Type B pancreatic cell (in vitro differentiated cells): ENCODE measurements at regions not wholly inside any gene's neighbourhood (a gene's known extent, or its start where the extent isn't known, plus 50 kb on each side); places are given as distances from the start of the nearest gene placed in this dataset.

Experiments used
- DNase-seq: peaks from one replicate; pipeline ENCODE4 v3.0.0; 2021; ENCODE audit warnings: mixed read lengths; ENCODE audit not compliant: unreplicated experiment; ENCODE audit errors: extremely low spot score
- H3K27ac Mint-ChIP-seq: 2 replicates; pipeline ENCODE4 v1.8.0; 2021; ENCODE audit warnings: mild to moderate bottlenecking, mixed read lengths
- H3K27me3 Mint-ChIP-seq: 2 replicates; pipeline ENCODE4 v1.8.0; 2021; ENCODE audit warnings: mixed read lengths
- H3K36me3 Mint-ChIP-seq: 2 replicates; pipeline ENCODE4 v1.8.0; 2021; ENCODE audit warnings: mixed read lengths
- H3K4me1 Mint-ChIP-seq: one replicate; pipeline ENCODE4 v1.8.0; 2021; ENCODE audit warnings: mixed read lengths; ENCODE audit not compliant: unreplicated experiment
- H3K4me3 Mint-ChIP-seq: 2 replicates; pipeline ENCODE4 v1.8.0; 2021; ENCODE audit warnings: mild to moderate bottlenecking, mixed read lengths
- H3K9me3 Mint-ChIP-seq: 2 replicates; pipeline ENCODE4 v1.8.0; 2021; ENCODE audit warnings: mixed read lengths
- TF ChIP-seq, protein P1 (sequence below): fragments of 200-600 bp; sonication (generic); conservative IDR thresholded peaks from 2 replicates; pipeline ENCODE4 v1.5.0; 2021; ENCODE audit warnings: antibody characterized with exemption, mild to moderate bottlenecking

GRCh38 chr16:81158964-81159363 is 62.8 kb upstream of the GCSH start:
- TF ChIP-seq, protein P1, sequence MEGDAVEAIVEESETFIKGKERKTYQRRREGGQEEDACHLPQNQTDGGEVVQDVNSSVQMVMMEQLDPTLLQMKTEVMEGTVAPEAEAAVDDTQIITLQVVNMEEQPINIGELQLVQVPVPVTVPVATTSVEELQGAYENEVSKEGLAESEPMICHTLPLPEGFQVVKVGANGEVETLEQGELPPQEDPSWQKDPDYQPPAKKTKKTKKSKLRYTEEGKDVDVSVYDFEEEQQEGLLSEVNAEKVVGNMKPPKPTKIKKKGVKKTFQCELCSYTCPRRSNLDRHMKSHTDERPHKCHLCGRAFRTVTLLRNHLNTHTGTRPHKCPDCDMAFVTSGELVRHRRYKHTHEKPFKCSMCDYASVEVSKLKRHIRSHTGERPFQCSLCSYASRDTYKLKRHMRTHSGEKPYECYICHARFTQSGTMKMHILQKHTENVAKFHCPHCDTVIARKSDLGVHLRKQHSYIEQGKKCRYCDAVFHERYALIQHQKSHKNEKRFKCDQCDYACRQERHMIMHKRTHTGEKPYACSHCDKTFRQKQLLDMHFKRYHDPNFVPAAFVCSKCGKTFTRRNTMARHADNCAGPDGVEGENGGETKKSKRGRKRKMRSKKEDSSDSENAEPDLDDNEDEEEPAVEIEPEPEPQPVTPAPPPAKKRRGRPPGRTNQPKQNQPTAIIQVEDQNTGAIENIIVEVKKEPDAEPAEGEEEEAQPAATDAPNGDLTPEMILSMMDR = no peak
- no peak for DNase-seq
- Mint-ChIP-seq H3K4me3 (no peak overlapping the region), H3K36me3 (no peaks in the 10 kb centered on the region), H3K27ac (no peak overlapping the region), H3K27me3 (no peaks in the 10 kb centered on the region), H3K9me3 (no peaks in the 10 kb centered on the region), H3K4me1 (no peaks in the 10 kb centered on the region)

DNA sequence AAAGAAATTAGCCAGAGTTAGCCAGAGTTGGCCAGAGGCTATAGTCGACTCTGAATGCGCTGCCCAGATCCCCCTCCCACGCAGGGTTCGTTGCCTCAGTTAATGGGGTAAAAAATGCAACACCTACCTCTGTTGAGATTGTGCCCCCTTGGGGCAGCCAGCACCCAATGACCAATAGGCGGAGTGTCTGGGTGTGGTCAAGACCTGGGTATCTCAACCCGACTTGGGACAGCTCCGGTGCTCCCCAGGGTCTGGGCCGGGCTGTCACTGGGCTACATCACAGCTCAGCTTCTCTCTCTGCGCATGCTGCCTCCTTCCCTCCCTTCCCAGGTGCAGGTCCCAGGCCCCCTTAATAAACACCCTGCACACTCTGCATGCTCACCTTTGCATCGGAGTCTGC is 59.6 kb upstream of the GCSH start:
- TF ChIP-seq, protein P1 = no peak
- Mint-ChIP-seq H3K27ac (no peak overlapping the region), H3K36me3 (no peaks in the 10 kb centered on the region), H3K4me3 (no peak overlapping the region), H3K9me3 (no peaks in the 10 kb centered on the region), H3K27me3 (no peaks in the 10 kb centered on the region), H3K4me1 (no peaks in the 10 kb centered on the region)
- DNase-seq = no peak

DNA sequence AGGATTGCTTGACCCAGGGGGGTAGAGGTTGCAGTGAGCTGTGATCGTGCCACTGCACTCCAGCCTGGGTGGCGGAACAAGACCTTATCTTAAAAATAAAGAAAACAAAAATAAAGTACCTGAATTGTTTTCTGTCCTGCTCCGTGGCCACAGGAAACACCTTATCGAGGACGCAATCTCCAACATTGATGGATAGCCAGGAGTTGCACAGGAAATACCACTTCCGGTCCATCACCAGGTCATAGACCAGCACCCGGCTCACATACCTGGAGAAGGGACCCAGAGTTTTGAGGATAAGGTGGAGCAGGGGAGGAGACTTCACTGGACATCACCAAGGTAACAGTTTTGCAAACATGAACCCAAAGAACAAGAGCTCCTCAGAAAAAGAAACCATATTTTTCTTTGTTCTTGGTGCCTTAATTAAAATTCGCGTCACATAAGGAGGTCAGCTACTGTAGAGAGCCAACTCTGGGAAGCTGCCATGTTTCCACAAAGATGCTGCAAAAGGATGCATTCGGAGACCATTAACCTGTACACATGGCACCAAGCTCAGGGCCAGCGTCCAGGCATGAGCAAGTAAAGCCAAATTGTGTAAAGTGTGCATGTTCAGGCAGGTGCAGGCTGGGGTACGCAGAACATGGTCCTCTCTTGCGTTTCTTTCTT is 55.6 kb upstream of the GCSH start:
- DNase-seq = no peak
- H3K27me3 Mint-ChIP-seq = no peaks in the 10 kb centered on the region
- H3K36me3 Mint-ChIP-seq = no peaks in the 10 kb centered on the region
- TF ChIP-seq, protein P1 = no peak
- H3K27ac Mint-ChIP-seq = no peak overlapping the region
- H3K9me3 Mint-ChIP-seq = no peaks in the 10 kb centered on the region
- H3K4me3 Mint-ChIP-seq = no peak overlapping the region
- H3K4me1 Mint-ChIP-seq = no peaks in the 10 kb centered on the region

- Mint-ChIP-seq H3K4me3 (no peak overlapping the region), H3K27ac (no peak overlapping the region)
- TF ChIP-seq, protein P1 = no peak
These were observed 53.4 kb upstream of the GCSH start for GRCh38 chr16:81149614-81150013.

GRCh38 chr16:81148277-81148676 is 52.1 kb upstream of the GCSH start:
- Mint-ChIP-seq H3K27ac (no peak overlapping the region), H3K36me3 (no peaks in the 10 kb centered on the region), H3K9me3 (no peaks in the 10 kb centered on the region), H3K4me3 (no peak overlapping the region), H3K4me1 (no peaks in the 10 kb centered on the region), H3K27me3 (no peaks in the 10 kb centered on the region)
- TF ChIP-seq, protein P1 = no peak
- DNase-seq = no peak

More at GRCh38 chr16:81149614-81150013, 53.4 kb upstream of the GCSH start:
- Mint-ChIP-seq H3K4me1 (no peaks in the 10 kb centered on the region), H3K36me3 (no peaks in the 10 kb centered on the region), H3K9me3 (no peaks in the 10 kb centered on the region), H3K27me3 (no peaks in the 10 kb centered on the region)
- DNase-seq = no peak
